OCI-LY3 (cell line): ENCODE measurements at regions not wholly inside any gene's neighbourhood (a gene's known extent, or its start where the extent isn't known, plus 50 kb on each side); places are given as distances from the start of the nearest gene placed in this dataset.

Experiments used
- H2AFZ ChIP-seq: fragments of 200-600, 300-600 bp; shearing (Covaris generic); 2 replicates; pipeline ENCODE4 v1.6.0; 2014; ENCODE audit warnings: antibody characterized with exemption, low read depth, low read length
- H3K27ac ChIP-seq: fragments of 200-600, 300-600 bp; sonication (generic); 2 replicates; pipeline ENCODE4 v1.5.1; 2014; ENCODE audit warnings: mild to moderate bottlenecking, low read length, moderate library complexity, mixed read lengths
- H3K27me3 ChIP-seq: fragments of 200-600, 300-600 bp; sonication (generic); 2 replicates; pipeline ENCODE4 v1.6.1; 2014; ENCODE audit warnings: low read depth, low read length, mixed read lengths
- H3K36me3 ChIP-seq: fragments of 200-600, 300-600 bp; sonication (generic); replicated peaks from 2 replicates; pipeline ENCODE3; 2014; ENCODE audit warnings: low read depth, low read length, mixed read lengths
- H3K4me1 ChIP-seq: fragments of 300-600, 200-600 bp; sonication (generic); 2 replicates; pipeline ENCODE4 v1.6.1; 2014; ENCODE audit warnings: low read length, mixed read lengths
- H3K4me2 ChIP-seq: fragments of 200-600, 300-600 bp; sonication (generic); 2 replicates; pipeline ENCODE4 v1.6.1; 2014; ENCODE audit warnings: low read length, mixed read lengths
- H3K4me3 ChIP-seq: fragments of 300-600, 200-600 bp; sonication (generic); 2 replicates; pipeline ENCODE4 v1.5.1; 2014; ENCODE audit warnings: antibody characterized with exemption, mild to moderate bottlenecking, low read length, moderate library complexity
- H3K79me2 ChIP-seq: fragments of 300-600, 200-600 bp; shearing (Covaris generic); 2 replicates; pipeline ENCODE4 v1.6.1; 2014; ENCODE audit warnings: mild to moderate bottlenecking, low read length, mixed read lengths
- H3K9ac ChIP-seq: fragments of 300-600, 200-600 bp; shearing (Covaris generic); 2 replicates; pipeline ENCODE4 v1.6.0; 2014; ENCODE audit warnings: mild to moderate bottlenecking, low read length, moderate library complexity
- H3K9me3 ChIP-seq: fragments of 200-600, 300-600 bp; shearing (Covaris generic); 2 replicates; pipeline ENCODE4 v1.6.1; 2014; ENCODE audit warnings: low read length, mixed read lengths; ENCODE audit not compliant: insufficient read depth
- H4K20me1 ChIP-seq: fragments of 200-600, 300-600 bp; sonication (generic); 2 replicates; pipeline ENCODE4 v1.6.1; 2016; ENCODE audit warnings: low read length, mixed read lengths; ENCODE audit not compliant: insufficient read depth
- CTCF ChIP-seq: fragments of 200-600, 300-600 bp; sonication (generic); IDR thresholded peaks from 2 replicates; pipeline ENCODE4 v1.5.1; 2014; ENCODE audit warnings: antibody characterized with exemption, low read length, low read depth
- EZH2phosphoT487 ChIP-seq: fragments of 200-600 bp; shearing (Covaris generic); IDR thresholded peaks from 2 replicates; pipeline ENCODE4 v1.6.1; 2018; ENCODE audit warnings: antibody characterized with exemption, mixed run types, low read depth

GRCh38 chr12:43112101-43112920 is 439.7 kb downstream of the ADAMTS20 start:
- Histone ChIP-seq H3K9ac (0 out of 2 replicates have a peak overlapping the region, but pooled peaks have one; percentile 12), H3K36me3 (no peaks in the 10 kb centered on the region), H3K4me2 (peak overlapping the region; percentile 48), H3K27me3 (no peaks in the 10 kb centered on the region), H3K4me3 (peak overlapping the region; percentile 28), H3K27ac (peak overlapping the region; percentile 17; the same call in 1 of the 2 replicates), H3K79me2 (no peaks in the 10 kb centered on the region), H4K20me1 (no peaks in the 10 kb centered on the region), H2AFZ (peak overlapping the region; percentile 30), H3K4me1 (peaks cover 25% of the 10 kb centered on the region), H3K9me3 (no peaks in the 10 kb centered on the region)
- no peak for TF ChIP-seq CTCF
- TF ChIP-seq EZH2phosphoT487, result no peak

GRCh38 chr12:43111608-43112007 is 440.4 kb downstream of the ADAMTS20 start:
- Histone ChIP-seq H3K27ac (peak overlapping the region; percentile 17; the same call in 1 of the 2 replicates), H3K4me2 (peak overlapping the region; percentile 48), H3K27me3 (no peaks in the 10 kb centered on the region), H2AFZ (peak overlapping the region; percentile 30), H3K9me3 (no peaks in the 10 kb centered on the region), H3K4me1 (peaks cover 20% of the 10 kb centered on the region), H3K4me3 (peak overlapping the region; percentile 28), H3K79me2 (no peaks in the 10 kb centered on the region), H4K20me1 (no peaks in the 10 kb centered on the region), H3K36me3 (no peaks in the 10 kb centered on the region), H3K9ac (0 out of 2 replicates have a peak overlapping the region, but pooled peaks have one; percentile 12)
- TF ChIP-seq CTCF (no peak), EZH2phosphoT487 (no peak)

GRCh38 chr12:43109631-43110345 is 442.2 kb downstream of the ADAMTS20 start:
- Histone ChIP-seq H2AFZ (no peak overlapping the region), H3K9me3 (no peaks in the 10 kb centered on the region), H3K27me3 (no peaks in the 10 kb centered on the region), H3K4me2 (no peak overlapping the region), H4K20me1 (no peaks in the 10 kb centered on the region), H3K9ac (no peak overlapping the region), H3K27ac (no peak overlapping the region), H3K79me2 (no peaks in the 10 kb centered on the region), H3K4me1 (peaks cover 26% of the 10 kb centered on the region), H3K4me3 (no peak overlapping the region), H3K36me3 (no peaks in the 10 kb centered on the region)
- TF ChIP-seq EZH2phosphoT487, result no peak
- TF ChIP-seq CTCF, result no peak

- Histone ChIP-seq H3K4me2 (no peak overlapping the region), H3K9me3 (no peaks in the 10 kb centered on the region), H3K27me3 (no peaks in the 10 kb centered on the region), H3K79me2 (no peaks in the 10 kb centered on the region), H2AFZ (no peak overlapping the region), H3K27ac (no peak overlapping the region), H3K4me1 (peaks cover 26% of the 10 kb centered on the region), H4K20me1 (no peaks in the 10 kb centered on the region), H3K9ac (no peak overlapping the region), H3K36me3 (no peaks in the 10 kb centered on the region), H3K4me3 (no peak overlapping the region)
- TF ChIP-seq EZH2phosphoT487, result no peak
- TF ChIP-seq CTCF, result no peak
Measured at GRCh38 chr12:43108656-43109055, 443.3 kb downstream of the ADAMTS20 start.
